GM12891 (cell line): ENCODE measurements at regions not wholly inside any gene's neighbourhood (a gene's known extent, or its start where the extent isn't known, plus 50 kb on each side); places are given as distances from the start of the nearest gene placed in this dataset.

Experiments
- DNase-seq: peaks from one replicate; pipeline ENCODE4 v3.0.0; 2011; ENCODE audit warnings: low spot score; ENCODE audit not compliant: insufficient read length
- FAIRE-seq: peaks from 2 replicates; lab custom pipeline; 2011; peaks lifted over from hg19 to GRCh38; lab: Jason Lieb, UNC
- PAX5 ChIP-seq: IDR thresholded peaks from 2 replicates; pipeline ENCODE4 v1.6.1; 2011; ENCODE audit warnings: low read length, moderate library complexity, mild to moderate bottlenecking; ENCODE audit not compliant: insufficient read depth, severe bottlenecking
- POLR2A ChIP-seq: IDR thresholded peaks from 2 replicates; pipeline ENCODE4 v1.6.1; 2011; ENCODE audit warnings: low read depth, low read length, control low read depth
- POLR2AphosphoS5 ChIP-seq: IDR thresholded peaks from 2 replicates; pipeline ENCODE4 v1.6.1; 2011; ENCODE audit warnings: low read depth, low read length, control low read depth
- POU2F2 ChIP-seq: IDR thresholded peaks from 2 replicates; pipeline ENCODE4 v1.6.1; 2011; ENCODE audit warnings: low read depth, mild to moderate bottlenecking, control low read depth, low read length, moderate library complexity
- SPI1 ChIP-seq: IDR thresholded peaks from 2 replicates; pipeline ENCODE4 v1.6.1; 2011; ENCODE audit warnings: low read depth, low read length, control low read depth
- TAF1 ChIP-seq: IDR thresholded peaks from 2 replicates; pipeline ENCODE4 v1.6.1; 2011; ENCODE audit warnings: low read depth, low read length, control low read depth

GRCh38 chr1:60866917-60867531, 215.3 kb upstream of the NFIA start:
- TF ChIP-seq SPI1 (no peak), POLR2A (no peak), PAX5 (no peak), POU2F2 (no peak), POLR2AphosphoS5 (no peak), TAF1 (no peak)
- DNase-seq (no peak), FAIRE-seq (no peak)

- DNase-seq = no peak
- FAIRE-seq = no peak
- TF ChIP-seq PAX5 (no peak), SPI1 (no peak), POU2F2 (no peak), TAF1 (no peak), POLR2A (no peak), POLR2AphosphoS5 (no peak)
These were observed 216.0 kb upstream of the NFIA start for GRCh38 chr1:60866226-60866900.

- FAIRE-seq = no peak
- TF ChIP-seq SPI1 (no peak), TAF1 (no peak), PAX5 (no peak), POLR2A (no peak), POLR2AphosphoS5 (no peak), POU2F2 (no peak)
- no peak for DNase-seq
These were observed 217.2 kb upstream of the NFIA start for GRCh38 chr1:60865166-60865565.

- no peak for DNase-seq
- TF ChIP-seq POLR2A (no peak), TAF1 (no peak)
- no peak for FAIRE-seq
These were observed 217.6 kb upstream of the NFIA start for GRCh38 chr1:60864722-60865121.

DNA sequence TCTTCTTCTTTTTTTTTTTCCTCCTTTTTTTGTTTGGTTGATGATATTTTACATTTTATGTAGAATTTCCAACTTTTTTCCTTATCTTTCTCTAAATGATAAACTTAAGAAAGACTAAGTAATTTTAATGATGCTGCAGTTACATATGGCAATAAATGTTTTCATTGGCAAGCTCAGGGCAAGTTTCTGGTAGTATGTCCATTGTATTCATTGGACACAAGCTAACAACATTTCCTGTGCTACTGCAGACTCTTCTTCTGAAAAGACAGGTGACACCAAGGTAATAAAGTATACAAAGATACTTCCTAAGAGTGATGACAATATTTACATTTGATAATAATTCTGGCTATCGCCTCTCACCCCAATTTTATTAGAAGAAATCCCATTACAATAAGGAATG, 219.2 kb upstream of the NFIA start:
- FAIRE-seq (no peak), DNase-seq (no peak)
- TF ChIP-seq POLR2A (no peak), POLR2AphosphoS5 (no peak), PAX5 (no peak), TAF1 (no peak), SPI1 (no peak), POU2F2 (no peak)

GRCh38 chr1:60861961-60862567, 220.3 kb upstream of the NFIA start:
- TF ChIP-seq POLR2A (no peak), PAX5 (no peak), POU2F2 (no peak), TAF1 (no peak)
- FAIRE-seq (no peak), DNase-seq (no peak)

DNA sequence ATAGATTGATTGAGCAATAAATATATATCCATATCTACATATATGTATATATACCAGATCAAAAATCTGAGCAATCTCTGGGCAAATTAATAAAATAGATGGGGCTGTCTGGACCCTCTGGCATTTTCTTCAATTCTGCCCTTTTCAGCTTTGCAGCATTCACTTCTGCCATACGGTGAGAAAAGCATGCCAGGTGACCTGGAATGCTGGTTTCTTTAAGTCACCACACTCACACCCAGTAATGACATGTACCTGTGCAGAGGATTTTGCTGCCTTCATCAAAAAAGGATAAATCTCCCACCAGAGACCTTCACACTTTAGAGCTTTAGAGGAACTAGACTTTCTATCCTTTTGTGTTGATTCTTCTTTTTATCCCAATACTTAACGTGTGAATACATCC, 223.2 kb upstream of the NFIA start:
- TF ChIP-seq PAX5 (no peak), POU2F2 (no peak), POLR2A (no peak)
- FAIRE-seq (no peak), DNase-seq (no peak)

- DNase-seq (no peak), FAIRE-seq (no peak)
- no peak for TF ChIP-seq TAF1
- no peak for TF ChIP-seq PAX5
- TF ChIP-seq POLR2A = no peak
- TF ChIP-seq POLR2AphosphoS5 = no peak
- no peak for TF ChIP-seq SPI1
These were observed 224.5 kb upstream of the NFIA start for GRCh38 chr1:60857851-60858250.

GRCh38 chr1:60850084-60850483, 232.3 kb upstream of the NFIA start:
- DNase-seq (no peak), FAIRE-seq (no peak)
- no peak for TF ChIP-seq POU2F2

- TF ChIP-seq POLR2A (no peak), POU2F2 (no peak), TAF1 (no peak), POLR2AphosphoS5 (no peak), SPI1 (no peak), PAX5 (no peak)
- DNase-seq (no peak), FAIRE-seq (no peak)
These were observed 233.0 kb upstream of the NFIA start for GRCh38 chr1:60849401-60849800.
